GM06990 (cell line): ENCODE measurements at regions not wholly inside any gene's neighbourhood (a gene's known extent, or its start where the extent isn't known, plus 50 kb on each side); places are given as distances from the start of the nearest gene placed in this dataset.

Source experiments
- DNase-seq: peaks from one replicate; pipeline ENCODE4 v3.0.0-alpha.2; 2011; ENCODE audit not compliant: insufficient read length; ENCODE audit errors: extremely low read depth
- H3K27me3 ChIP-seq: replicated peaks from 2 replicates; pipeline ENCODE4 v1.6.0; 2011; ENCODE audit warnings: low read length; ENCODE audit not compliant: control insufficient read depth, insufficient read depth
- H3K36me3 ChIP-seq: 2 replicates; pipeline ENCODE4 v1.5.1; 2011; ENCODE audit warnings: low read length; ENCODE audit not compliant: control insufficient read depth, insufficient read depth
- H3K4me3 ChIP-seq: replicated peaks from 2 replicates; pipeline ENCODE4 v1.5.1; 2011; ENCODE audit warnings: low read depth, mild to moderate bottlenecking, control low read depth, low read length
- TF ChIP-seq, protein P1 (sequence below): IDR thresholded peaks from 2 replicates; pipeline ENCODE4 v1.5.1; 2011; ENCODE audit warnings: low read length, control low read depth, mild to moderate bottlenecking, inconsistent platforms; ENCODE audit not compliant: insufficient read depth, poor library complexity, severe bottlenecking

DNA sequence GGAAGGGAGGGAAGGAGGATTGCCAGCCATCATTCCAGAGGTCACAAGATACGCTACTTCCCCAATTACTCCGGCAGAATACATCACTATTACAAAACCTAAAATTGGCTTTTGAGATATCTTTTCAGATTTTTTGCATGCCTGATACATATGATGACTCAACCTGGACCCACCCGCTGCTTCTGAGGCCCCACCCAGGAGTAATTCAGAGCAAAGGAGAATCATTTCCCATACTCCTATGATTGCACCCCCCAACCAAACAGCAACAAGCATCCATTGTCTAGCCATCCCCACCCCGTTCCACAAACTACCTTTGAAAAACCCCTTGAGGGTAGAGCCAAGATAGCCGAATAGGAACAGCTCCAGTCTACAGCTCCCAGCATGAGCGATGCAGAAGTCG, 163.5 kb upstream of the GJE1 start:
- Histone ChIP-seq H3K4me3 (no peak overlapping the region), H3K36me3 (no peaks in the 10 kb centered on the region), H3K27me3 (no peaks in the 10 kb centered on the region)
- DNase-seq: no peak
- TF ChIP-seq, protein P1, sequence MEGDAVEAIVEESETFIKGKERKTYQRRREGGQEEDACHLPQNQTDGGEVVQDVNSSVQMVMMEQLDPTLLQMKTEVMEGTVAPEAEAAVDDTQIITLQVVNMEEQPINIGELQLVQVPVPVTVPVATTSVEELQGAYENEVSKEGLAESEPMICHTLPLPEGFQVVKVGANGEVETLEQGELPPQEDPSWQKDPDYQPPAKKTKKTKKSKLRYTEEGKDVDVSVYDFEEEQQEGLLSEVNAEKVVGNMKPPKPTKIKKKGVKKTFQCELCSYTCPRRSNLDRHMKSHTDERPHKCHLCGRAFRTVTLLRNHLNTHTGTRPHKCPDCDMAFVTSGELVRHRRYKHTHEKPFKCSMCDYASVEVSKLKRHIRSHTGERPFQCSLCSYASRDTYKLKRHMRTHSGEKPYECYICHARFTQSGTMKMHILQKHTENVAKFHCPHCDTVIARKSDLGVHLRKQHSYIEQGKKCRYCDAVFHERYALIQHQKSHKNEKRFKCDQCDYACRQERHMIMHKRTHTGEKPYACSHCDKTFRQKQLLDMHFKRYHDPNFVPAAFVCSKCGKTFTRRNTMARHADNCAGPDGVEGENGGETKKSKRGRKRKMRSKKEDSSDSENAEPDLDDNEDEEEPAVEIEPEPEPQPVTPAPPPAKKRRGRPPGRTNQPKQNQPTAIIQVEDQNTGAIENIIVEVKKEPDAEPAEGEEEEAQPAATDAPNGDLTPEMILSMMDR: no peak

DNA sequence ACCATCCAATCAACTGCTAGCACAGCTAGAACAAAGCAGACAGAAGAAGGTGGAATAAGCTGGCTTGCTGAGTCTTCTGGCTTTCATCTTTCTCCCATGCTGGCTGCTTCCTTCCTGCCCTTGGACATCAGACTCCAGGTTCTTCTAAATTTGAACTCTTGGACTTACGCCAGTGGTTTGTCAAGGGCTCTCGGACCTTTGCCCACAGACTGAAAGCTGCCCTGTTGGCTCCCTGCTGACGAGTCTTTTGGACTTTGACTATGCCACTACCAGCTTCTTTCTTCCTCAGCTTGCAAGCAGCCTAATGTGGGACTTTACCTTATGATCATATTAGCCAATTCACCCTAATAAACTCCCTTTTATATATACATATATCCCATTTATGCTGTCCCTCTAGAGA, 164.1 kb upstream of the GJE1 start:
- Histone ChIP-seq H3K27me3 (no peaks in the 10 kb centered on the region), H3K36me3 (no peaks in the 10 kb centered on the region), H3K4me3 (no peak overlapping the region)
- TF ChIP-seq, protein P1: no peak
- no peak for DNase-seq

DNA sequence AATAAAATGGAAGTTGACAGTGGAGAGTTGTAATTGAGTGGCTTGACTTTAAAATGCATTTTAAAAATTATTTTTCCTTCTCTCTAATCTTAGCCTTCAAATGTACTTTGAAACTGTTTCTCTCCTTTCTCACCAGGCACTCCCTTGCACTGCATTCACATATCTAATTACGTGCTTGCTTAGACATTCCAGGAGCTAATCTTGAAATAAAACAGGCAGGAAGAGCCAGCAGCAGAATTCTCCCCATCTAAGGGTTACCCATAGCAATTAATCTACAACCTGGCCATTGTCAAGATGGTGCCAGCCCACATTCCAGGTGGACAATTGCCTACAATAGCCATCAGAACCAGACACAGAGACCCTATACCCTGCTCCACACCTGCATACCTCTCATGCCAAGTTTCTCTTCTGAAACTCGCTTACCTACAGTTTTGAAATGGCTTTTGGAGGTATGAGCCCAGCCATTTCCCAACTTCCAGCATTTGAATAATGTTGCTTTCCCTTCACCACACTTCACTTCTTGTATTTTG, 167.6 kb upstream of the GJE1 start:
- Histone ChIP-seq H3K4me3 (no peak overlapping the region), H3K36me3 (no peaks in the 10 kb centered on the region), H3K27me3 (no peaks in the 10 kb centered on the region)
- TF ChIP-seq, protein P1: no peak
- DNase-seq: no peak

DNA sequence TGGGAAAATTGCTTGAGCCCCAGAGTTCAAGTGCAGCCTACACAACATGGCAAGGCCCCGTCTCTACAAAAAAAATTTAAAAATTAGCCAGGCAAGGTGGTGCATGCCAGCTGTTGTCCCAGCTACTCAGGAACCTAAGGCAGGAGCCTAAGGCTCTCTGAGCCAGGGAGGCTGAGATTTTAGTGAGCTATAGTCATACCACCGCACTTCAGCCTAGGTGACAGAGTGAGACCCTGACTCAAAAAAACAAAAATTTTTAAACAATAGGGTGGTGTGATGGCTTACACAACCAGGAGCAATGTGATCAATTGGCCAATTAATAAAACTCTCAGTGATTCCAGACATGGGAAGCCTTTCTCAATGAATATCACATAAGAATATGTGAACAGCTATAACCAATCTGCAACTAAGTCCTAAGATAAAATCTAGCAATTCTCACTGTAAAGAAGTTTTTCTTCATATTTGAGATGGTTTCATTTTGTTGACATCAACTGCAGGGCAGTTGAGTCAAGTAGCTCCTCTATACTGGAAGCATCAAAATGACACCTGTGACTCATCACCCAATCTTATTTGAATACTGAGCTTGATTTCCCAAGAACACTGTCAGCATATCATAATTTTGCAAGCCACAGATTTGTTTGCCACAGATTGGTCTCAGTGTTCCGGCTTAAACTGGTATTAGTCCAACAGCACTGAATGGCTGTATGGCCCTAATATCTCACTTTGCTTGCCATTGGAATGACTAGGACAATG, 169.0 kb upstream of the GJE1 start:
- DNase-seq: no peak
- H3K4me3 ChIP-seq: no peak overlapping the region
- TF ChIP-seq, protein P1: no peak
- no peaks in the 10 kb centered on the region for H3K36me3 ChIP-seq
- H3K27me3 ChIP-seq: no peaks in the 10 kb centered on the region

DNA sequence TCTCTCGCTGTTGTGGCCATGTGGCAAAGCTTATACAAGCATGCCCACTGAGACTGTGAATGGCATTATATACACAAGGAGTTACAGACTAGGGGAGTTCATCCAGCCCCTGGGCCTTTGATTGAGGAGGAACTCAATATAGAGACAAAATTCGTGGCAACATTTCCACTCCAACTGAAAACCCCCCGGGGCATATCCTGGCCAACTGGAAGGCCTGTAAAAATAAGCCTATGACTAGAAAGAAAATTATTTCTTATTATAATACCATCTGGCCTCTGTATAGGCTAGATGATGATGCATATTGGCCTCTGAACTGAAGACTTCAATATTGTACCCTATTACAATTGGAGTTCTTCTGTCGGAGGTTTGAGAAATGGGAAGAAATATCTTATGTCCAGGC, 175.5 kb upstream of the GJE1 start:
- no peak for DNase-seq
- Histone ChIP-seq H3K4me3 (no peak overlapping the region), H3K36me3 (no peaks in the 10 kb centered on the region), H3K27me3 (no peaks in the 10 kb centered on the region)
- TF ChIP-seq, protein P1: no peak
